Panc1 (cell line): ENCODE measurements at regions not wholly inside any gene's neighbourhood (a gene's known extent, or its start where the extent isn't known, plus 50 kb on each side); places are given as distances from the start of the nearest gene placed in this dataset.

Source experiments
- POLR2AphosphoS5 ChIP-seq: IDR thresholded peaks from 2 replicates; pipeline ENCODE4 v1.6.1; 2012; ENCODE audit warnings: mild to moderate bottlenecking, low read depth, low read length, moderate library complexity
- SIN3A ChIP-seq: IDR thresholded peaks from 2 replicates; pipeline ENCODE4 v1.6.1; 2012; ENCODE audit warnings: low read depth, mild to moderate bottlenecking, low read length, moderate library complexity, borderline replicate concordance; ENCODE audit not compliant: insufficient read depth
- TCF7L2 ChIP-seq: IDR thresholded peaks from 2 replicates; pipeline ENCODE4 v1.6.1; 2011; ENCODE audit warnings: mild to moderate bottlenecking, low read depth, low read length, inconsistent platforms
- TF ChIP-seq, protein P1 (sequence below): fragments of 450-650 bp; IDR thresholded peaks from 2 replicates; pipeline ENCODE4 v1.5.1; 2017; ENCODE audit warnings: mild to moderate bottlenecking
- TF ChIP-seq, protein P2 (sequence below), 2 experiments: IDR thresholded peaks; 2 replicates each; pipeline ENCODE4 v1.6.1; 2011 to 2012; ENCODE audit warnings: low read depth in 2 of 2, control low read depth in 1 of 2, low read length in 1 of 2, mild to moderate bottlenecking in 1 of 2, moderate library complexity in 1 of 2; ENCODE audit not compliant: insufficient read depth in 1 of 2

DNA sequence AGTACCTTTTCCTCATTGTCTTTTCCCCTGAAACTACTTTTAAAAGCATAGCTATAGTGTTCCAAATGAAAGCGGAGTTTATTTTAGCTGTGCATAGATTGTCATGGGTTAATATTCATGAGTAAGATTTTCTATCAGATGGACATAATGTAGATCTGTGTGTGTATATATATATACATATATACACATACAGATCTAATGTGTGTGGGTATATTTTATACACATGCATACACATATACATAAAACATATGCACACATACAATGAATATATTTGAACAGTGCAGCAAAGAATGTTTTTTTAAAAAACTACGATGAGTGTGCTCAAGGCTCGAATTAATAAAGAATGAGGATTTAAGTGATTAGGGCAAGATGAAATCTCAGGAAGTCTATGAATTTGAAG is 328.3 kb upstream of the IL12A start:
- TF ChIP-seq, protein P1, sequence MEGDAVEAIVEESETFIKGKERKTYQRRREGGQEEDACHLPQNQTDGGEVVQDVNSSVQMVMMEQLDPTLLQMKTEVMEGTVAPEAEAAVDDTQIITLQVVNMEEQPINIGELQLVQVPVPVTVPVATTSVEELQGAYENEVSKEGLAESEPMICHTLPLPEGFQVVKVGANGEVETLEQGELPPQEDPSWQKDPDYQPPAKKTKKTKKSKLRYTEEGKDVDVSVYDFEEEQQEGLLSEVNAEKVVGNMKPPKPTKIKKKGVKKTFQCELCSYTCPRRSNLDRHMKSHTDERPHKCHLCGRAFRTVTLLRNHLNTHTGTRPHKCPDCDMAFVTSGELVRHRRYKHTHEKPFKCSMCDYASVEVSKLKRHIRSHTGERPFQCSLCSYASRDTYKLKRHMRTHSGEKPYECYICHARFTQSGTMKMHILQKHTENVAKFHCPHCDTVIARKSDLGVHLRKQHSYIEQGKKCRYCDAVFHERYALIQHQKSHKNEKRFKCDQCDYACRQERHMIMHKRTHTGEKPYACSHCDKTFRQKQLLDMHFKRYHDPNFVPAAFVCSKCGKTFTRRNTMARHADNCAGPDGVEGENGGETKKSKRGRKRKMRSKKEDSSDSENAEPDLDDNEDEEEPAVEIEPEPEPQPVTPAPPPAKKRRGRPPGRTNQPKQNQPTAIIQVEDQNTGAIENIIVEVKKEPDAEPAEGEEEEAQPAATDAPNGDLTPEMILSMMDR, result no peak
- TF ChIP-seq SIN3A (no peak), POLR2AphosphoS5 (no peak), TCF7L2 (no peak)
- TF ChIP-seq, protein P2, sequence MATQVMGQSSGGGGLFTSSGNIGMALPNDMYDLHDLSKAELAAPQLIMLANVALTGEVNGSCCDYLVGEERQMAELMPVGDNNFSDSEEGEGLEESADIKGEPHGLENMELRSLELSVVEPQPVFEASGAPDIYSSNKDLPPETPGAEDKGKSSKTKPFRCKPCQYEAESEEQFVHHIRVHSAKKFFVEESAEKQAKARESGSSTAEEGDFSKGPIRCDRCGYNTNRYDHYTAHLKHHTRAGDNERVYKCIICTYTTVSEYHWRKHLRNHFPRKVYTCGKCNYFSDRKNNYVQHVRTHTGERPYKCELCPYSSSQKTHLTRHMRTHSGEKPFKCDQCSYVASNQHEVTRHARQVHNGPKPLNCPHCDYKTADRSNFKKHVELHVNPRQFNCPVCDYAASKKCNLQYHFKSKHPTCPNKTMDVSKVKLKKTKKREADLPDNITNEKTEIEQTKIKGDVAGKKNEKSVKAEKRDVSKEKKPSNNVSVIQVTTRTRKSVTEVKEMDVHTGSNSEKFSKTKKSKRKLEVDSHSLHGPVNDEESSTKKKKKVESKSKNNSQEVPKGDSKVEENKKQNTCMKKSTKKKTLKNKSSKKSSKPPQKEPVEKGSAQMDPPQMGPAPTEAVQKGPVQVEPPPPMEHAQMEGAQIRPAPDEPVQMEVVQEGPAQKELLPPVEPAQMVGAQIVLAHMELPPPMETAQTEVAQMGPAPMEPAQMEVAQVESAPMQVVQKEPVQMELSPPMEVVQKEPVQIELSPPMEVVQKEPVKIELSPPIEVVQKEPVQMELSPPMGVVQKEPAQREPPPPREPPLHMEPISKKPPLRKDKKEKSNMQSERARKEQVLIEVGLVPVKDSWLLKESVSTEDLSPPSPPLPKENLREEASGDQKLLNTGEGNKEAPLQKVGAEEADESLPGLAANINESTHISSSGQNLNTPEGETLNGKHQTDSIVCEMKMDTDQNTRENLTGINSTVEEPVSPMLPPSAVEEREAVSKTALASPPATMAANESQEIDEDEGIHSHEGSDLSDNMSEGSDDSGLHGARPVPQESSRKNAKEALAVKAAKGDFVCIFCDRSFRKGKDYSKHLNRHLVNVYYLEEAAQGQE (IDR thresholded peaks at IDR 0.05; ENCODE audit: insufficient read depth in 1 of 2, low read depth in 2 of 2, low read length in 1 of 2), result no peak
